ENCODE measurements at regions not wholly inside any gene's neighbourhood (a gene's known extent, or its start where the extent isn't known, plus 50 kb on each side); places are given as distances from the start of the nearest gene placed in this dataset.

- TF ChIP-seq, protein P1, sequence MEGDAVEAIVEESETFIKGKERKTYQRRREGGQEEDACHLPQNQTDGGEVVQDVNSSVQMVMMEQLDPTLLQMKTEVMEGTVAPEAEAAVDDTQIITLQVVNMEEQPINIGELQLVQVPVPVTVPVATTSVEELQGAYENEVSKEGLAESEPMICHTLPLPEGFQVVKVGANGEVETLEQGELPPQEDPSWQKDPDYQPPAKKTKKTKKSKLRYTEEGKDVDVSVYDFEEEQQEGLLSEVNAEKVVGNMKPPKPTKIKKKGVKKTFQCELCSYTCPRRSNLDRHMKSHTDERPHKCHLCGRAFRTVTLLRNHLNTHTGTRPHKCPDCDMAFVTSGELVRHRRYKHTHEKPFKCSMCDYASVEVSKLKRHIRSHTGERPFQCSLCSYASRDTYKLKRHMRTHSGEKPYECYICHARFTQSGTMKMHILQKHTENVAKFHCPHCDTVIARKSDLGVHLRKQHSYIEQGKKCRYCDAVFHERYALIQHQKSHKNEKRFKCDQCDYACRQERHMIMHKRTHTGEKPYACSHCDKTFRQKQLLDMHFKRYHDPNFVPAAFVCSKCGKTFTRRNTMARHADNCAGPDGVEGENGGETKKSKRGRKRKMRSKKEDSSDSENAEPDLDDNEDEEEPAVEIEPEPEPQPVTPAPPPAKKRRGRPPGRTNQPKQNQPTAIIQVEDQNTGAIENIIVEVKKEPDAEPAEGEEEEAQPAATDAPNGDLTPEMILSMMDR (IDR thresholded peaks at IDR 0.05) = no peak
- TF ChIP-seq POLR2A (IDR thresholded peaks at IDR 0.05) = no peak
Observed at GRCh38 chr7:130913639-130914553, 179.9 kb upstream of the KLF14 start.

Data from testis (tissue), 2 donors.